NCI-H510A treated with DMSO at 0.1 percent for 48 hours (cell line): ENCODE measurements at regions not wholly inside any gene's neighbourhood (a gene's known extent, or its start where the extent isn't known, plus 50 kb on each side); places are given as distances from the start of the nearest gene placed in this dataset.
"Not testable (repeated sequence)": the region's sequence is repeated elsewhere in the genome, so short reads cannot be mapped to it uniquely, and the experiment has no call there.

Experiments
- DNase-seq: peaks from one replicate; lab custom pipeline; 2025; lab: John Stamatoyannopoulos, UW

- not testable (repeated sequence) for DNase-seq
These were observed 54.7 kb downstream of the PROP1 start for GRCh38 chr5:177941386-177941785.

- not testable (repeated sequence) for DNase-seq
These were observed 56.5 kb downstream of the PROP1 start for GRCh38 chr5:177939246-177940171.

- not testable (repeated sequence) for DNase-seq
These were observed 57.3 kb downstream of the PROP1 start for GRCh38 chr5:177938767-177939166.

GRCh38 chr5:177934233-177934632, 61.8 kb downstream of the PROP1 start:
- DNase-seq = not testable (repeated sequence)

GRCh38 chr5:177930269-177931022, 65.6 kb downstream of the PROP1 start:
- not testable (repeated sequence) for DNase-seq

GRCh38 chr5:177929618-177930017, 66.4 kb downstream of the PROP1 start:
- DNase-seq = not testable (repeated sequence)

- DNase-seq = not testable (repeated sequence)
These were observed 68.5 kb downstream of the PROP1 start for GRCh38 chr5:177927500-177927899.

- not testable (repeated sequence) for DNase-seq
These were observed 71.5 kb downstream of the PROP1 start for GRCh38 chr5:177924577-177924976.

- DNase-seq = not testable (repeated sequence)
These were observed 72.2 kb downstream of the PROP1 start for GRCh38 chr5:177923837-177924236.

- DNase-seq = not testable (repeated sequence)
These were observed 72.9 kb downstream of the PROP1 start for GRCh38 chr5:177923189-177923588.

GRCh38 chr5:177909261-177909660, 86.8 kb downstream of the PROP1 start:
- DNase-seq = not testable (repeated sequence)

GRCh38 chr5:177902806-177903205, 93.2 kb downstream of the PROP1 start:
- DNase-seq = not testable (repeated sequence)

GRCh38 chr5:177900066-177900465, 96.0 kb downstream of the PROP1 start:
- DNase-seq = peak; percentile 15

- not testable (repeated sequence) for DNase-seq
These were observed 101.2 kb downstream of the PROP1 start for GRCh38 chr5:177894681-177895453.

GRCh38 chr5:177892357-177892665, 103.7 kb downstream of the PROP1 start:
- DNase-seq = not testable (repeated sequence)

GRCh38 chr5:177891547-177892356, 104.3 kb downstream of the PROP1 start:
- not testable (repeated sequence) for DNase-seq

- DNase-seq = not testable (repeated sequence)
These were observed 100.6 kb upstream of the FAM153A start for GRCh38 chr5:177883295-177883694.

- DNase-seq = not testable (repeated sequence)
These were observed 93.2 kb upstream of the FAM153A start for GRCh38 chr5:177875900-177876238.

- DNase-seq = not testable (repeated sequence)
These were observed 92.6 kb upstream of the FAM153A start for GRCh38 chr5:177875013-177875899.

- not testable (repeated sequence) for DNase-seq
These were observed 81.2 kb upstream of the FAM153A start for GRCh38 chr5:177863822-177864446.
